GM12873 (cell line): ENCODE measurements at regions not wholly inside any gene's neighbourhood (a gene's known extent, or its start where the extent isn't known, plus 50 kb on each side); places are given as distances from the start of the nearest gene placed in this dataset.

Source experiments
- CTCF ChIP-seq: IDR thresholded peaks from 2 replicates; pipeline ENCODE4 v1.5.1; 2012; ENCODE audit warnings: low read depth, mild to moderate bottlenecking, moderate library complexity, low read length, control low read depth; ENCODE audit not compliant: insufficient read depth; ENCODE audit errors: missing control alignments

GRCh38 chrX:122113896-122114295 is 1066.5 kb downstream of the GLUD2 start:
- TF ChIP-seq CTCF, result no peak

- TF ChIP-seq CTCF, result no peak
Observed at GRCh38 chrX:122115604-122116003, 1068.2 kb downstream of the GLUD2 start.

- TF ChIP-seq CTCF, result no peak
Observed at GRCh38 chrX:122119361-122119760, 1064.7 kb upstream of the GRIA3 start.

GRCh38 chrX:122122274-122122673 is 1061.8 kb upstream of the GRIA3 start:
- TF ChIP-seq CTCF, result no peak

- no peak for TF ChIP-seq CTCF
Observed at GRCh38 chrX:122133478-122133877, 1050.6 kb upstream of the GRIA3 start.

- TF ChIP-seq CTCF, result no peak
Observed at GRCh38 chrX:122134291-122134690, 1049.8 kb upstream of the GRIA3 start.

GRCh38 chrX:122135070-122135469 is 1049.0 kb upstream of the GRIA3 start:
- TF ChIP-seq CTCF, result no peak
